ENCODE measurements at regions not wholly inside any gene's neighbourhood (a gene's known extent, or its start where the extent isn't known, plus 50 kb on each side); places are given as distances from the start of the nearest gene placed in this dataset.

- Histone ChIP-seq H3K9me3 (ENCODE audit: insufficient read depth, low read length, severe bottlenecking) (no peaks in the 10 kb centered on the region), H3K4me3 (ENCODE audit: low read depth in 1 of 2, low read length in 2 of 2) (no peak overlapping the region), H3K4me1 (ENCODE audit: insufficient read depth, low read length) (no peaks in the 10 kb centered on the region), H4K20me1 (ENCODE audit: insufficient read depth, low read length) (no peaks in the 10 kb centered on the region), H3K27me3 (ENCODE audit: insufficient read depth, low read length, poor library complexity) (no peaks in the 10 kb centered on the region), H3K9ac (ENCODE audit: low read depth, low read length) (no peak overlapping the region), H2AFZ (ENCODE audit: low read depth, low read length) (no peak overlapping the region), H3K36me3 (ENCODE audit: insufficient read depth, low read length) (no peaks in the 10 kb centered on the region), H3K27ac (ENCODE audit: low read length) (no peak overlapping the region), H3K79me2 (ENCODE audit: insufficient read depth, low read length) (no peaks in the 10 kb centered on the region), H3K4me2 (ENCODE audit: insufficient read depth, low read length) (no peak overlapping the region)
- TF ChIP-seq CTCF (IDR thresholded peaks at IDR 0.05; ENCODE audit: borderline replicate concordance, extremely low read depth, low read length, poor library complexity, severe bottlenecking) (no peak), EZH2 (IDR thresholded peaks at IDR 0.05; ENCODE audit: borderline replicate concordance, low read depth, low read length, severe bottlenecking) (no peak)
- DNase-seq (no peak), ATAC-seq (ENCODE audit: insufficient read depth, low read depth) (no peak)
Measured at GRCh38 chr7:68752485-68753178, 845.6 kb upstream of the AUTS2 start.

GRCh38 chr7:68754414-68754813 is 843.9 kb upstream of the AUTS2 start:
- Histone ChIP-seq H3K4me2 (ENCODE audit: insufficient read depth, low read length) (no peak overlapping the region), H3K79me2 (ENCODE audit: insufficient read depth, low read length) (no peaks in the 10 kb centered on the region), H3K36me3 (ENCODE audit: insufficient read depth, low read length) (no peaks in the 10 kb centered on the region), H3K4me1 (ENCODE audit: insufficient read depth, low read length) (no peaks in the 10 kb centered on the region), H4K20me1 (ENCODE audit: insufficient read depth, low read length) (no peaks in the 10 kb centered on the region), H3K9ac (ENCODE audit: low read depth, low read length) (no peak overlapping the region), H2AFZ (ENCODE audit: low read depth, low read length) (no peak overlapping the region), H3K27me3 (ENCODE audit: insufficient read depth, low read length, poor library complexity) (no peaks in the 10 kb centered on the region), H3K9me3 (ENCODE audit: insufficient read depth, low read length, severe bottlenecking) (no peaks in the 10 kb centered on the region), H3K27ac (ENCODE audit: low read length) (no peak overlapping the region), H3K4me3 (ENCODE audit: low read depth in 1 of 2, low read length in 2 of 2) (no peak overlapping the region)
- DNase-seq (no peak), ATAC-seq (ENCODE audit: insufficient read depth, low read depth) (no peak)
- TF ChIP-seq CTCF (IDR thresholded peaks at IDR 0.05; ENCODE audit: borderline replicate concordance, extremely low read depth, low read length, poor library complexity, severe bottlenecking) = no peak
- TF ChIP-seq EZH2 (IDR thresholded peaks at IDR 0.05; ENCODE audit: borderline replicate concordance, low read depth, low read length, severe bottlenecking) = no peak

DNA sequence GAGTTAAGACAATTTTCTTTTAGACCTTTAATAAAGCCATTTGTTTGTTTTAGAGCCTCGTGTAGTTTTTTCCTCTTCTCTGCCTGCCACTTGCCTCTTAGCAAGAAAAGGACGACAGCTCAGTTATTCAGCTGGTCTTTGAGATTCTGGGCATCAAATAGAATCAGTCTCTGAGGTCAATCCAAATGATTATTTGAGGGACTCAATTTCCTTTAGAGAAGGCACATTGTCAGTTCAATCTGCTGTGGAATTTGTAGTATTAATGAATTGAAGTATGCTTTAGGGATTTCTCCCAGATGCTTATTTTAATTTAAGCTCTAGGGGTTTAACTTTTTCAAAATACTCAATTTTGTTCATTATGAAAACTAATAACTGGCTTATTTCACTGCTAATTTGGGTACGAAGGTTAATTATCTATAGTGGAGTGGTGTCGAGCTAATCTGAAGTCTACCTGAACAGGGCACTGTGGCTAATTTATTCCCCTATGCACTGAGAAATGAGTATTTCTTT is 841.2 kb upstream of the AUTS2 start:
- no peaks in the 10 kb centered on the region for H3K27me3 ChIP-seq (ENCODE audit: insufficient read depth, low read length, poor library complexity)
- ATAC-seq (ENCODE audit: insufficient read depth, low read depth) (no peak), DNase-seq (no peak)
- H2AFZ ChIP-seq (ENCODE audit: low read depth, low read length) = no peak overlapping the region
- TF ChIP-seq CTCF (IDR thresholded peaks at IDR 0.05; ENCODE audit: borderline replicate concordance, extremely low read depth, low read length, poor library complexity, severe bottlenecking) (no peak), EZH2 (IDR thresholded peaks at IDR 0.05; ENCODE audit: borderline replicate concordance, low read depth, low read length, severe bottlenecking) (no peak)
- H3K4me2 ChIP-seq (ENCODE audit: insufficient read depth, low read length) = no peak overlapping the region
- H4K20me1 ChIP-seq (ENCODE audit: insufficient read depth, low read length) = no peaks in the 10 kb centered on the region
- no peaks in the 10 kb centered on the region for H3K4me1 ChIP-seq (ENCODE audit: insufficient read depth, low read length)
- no peaks in the 10 kb centered on the region for H3K36me3 ChIP-seq (ENCODE audit: insufficient read depth, low read length)
- no peaks in the 10 kb centered on the region for H3K9me3 ChIP-seq (ENCODE audit: insufficient read depth, low read length, severe bottlenecking)
- no peak overlapping the region for H3K4me3 ChIP-seq (ENCODE audit: low read depth in 1 of 2, low read length in 2 of 2)
- no peak overlapping the region for H3K27ac ChIP-seq (ENCODE audit: low read length)
- no peak overlapping the region for H3K9ac ChIP-seq (ENCODE audit: low read depth, low read length)
- H3K79me2 ChIP-seq (ENCODE audit: insufficient read depth, low read length) = no peaks in the 10 kb centered on the region

All from DND-41 (cell line).